ENCODE measurements at regions not wholly inside any gene's neighbourhood (a gene's known extent, or its start where the extent isn't known, plus 50 kb on each side); places are given as distances from the start of the nearest gene placed in this dataset.

- no peak for TF ChIP-seq CTCF (IDR thresholded peaks at IDR 0.05; ENCODE audit: low read length)
- TF ChIP-seq EZH2 (optimal IDR thresholded peaks at IDR 0.05; ENCODE audit: low read depth, low read length), result no peak
- TF ChIP-seq EZH2phosphoT487 (IDR thresholded peaks at IDR 0.05; ENCODE audit: low read length), result no peak
These were observed 149.7 kb downstream of the ENC1 start for GRCh38 chr5:74490814-74491213.
